SW480 (cell line): ENCODE measurements at regions not wholly inside any gene's neighbourhood (a gene's known extent, or its start where the extent isn't known, plus 50 kb on each side); places are given as distances from the start of the nearest gene placed in this dataset.

Experiments
- DNase-seq: peaks from one replicate; pipeline ENCODE4 v3.0.0-alpha.2; 2016; ENCODE audit warnings: low spot score

- DNase-seq: no peak
Measured at GRCh38 chr10:78924319-78925003, 144.3 kb upstream of the ZMIZ1 start.

- DNase-seq: no peak
Measured at GRCh38 chr10:78925275-78925674, 143.5 kb upstream of the ZMIZ1 start.

- peak; percentile 80 for DNase-seq
Measured at GRCh38 chr10:78925800-78926319, 142.9 kb upstream of the ZMIZ1 start.

- peak; percentile 33 for DNase-seq
Measured at GRCh38 chr10:78927257-78927995, 141.3 kb upstream of the ZMIZ1 start.

GRCh38 chr10:78928330-78928729 lies 140.4 kb upstream of the ZMIZ1 start:
- DNase-seq: no peak

GRCh38 chr10:78929541-78929940 lies 139.2 kb upstream of the ZMIZ1 start:
- DNase-seq: no peak

- no peak for DNase-seq
Measured at GRCh38 chr10:78931321-78932053, 137.3 kb upstream of the ZMIZ1 start.

- DNase-seq: no peak
Measured at GRCh38 chr10:78932054-78932386, 136.7 kb upstream of the ZMIZ1 start.

GRCh38 chr10:78932861-78933260 lies 135.9 kb upstream of the ZMIZ1 start:
- no peak for DNase-seq

- no peak for DNase-seq
Measured at GRCh38 chr10:78933828-78934531, 134.8 kb upstream of the ZMIZ1 start.

GRCh38 chr10:78934532-78934898 lies 134.3 kb upstream of the ZMIZ1 start:
- peak; percentile 40 for DNase-seq

GRCh38 chr10:78934994-78935602 lies 133.7 kb upstream of the ZMIZ1 start:
- no peak for DNase-seq

GRCh38 chr10:78935697-78936407 lies 132.9 kb upstream of the ZMIZ1 start:
- no peak for DNase-seq

GRCh38 chr10:78936412-78937342 lies 132.1 kb upstream of the ZMIZ1 start:
- DNase-seq: no peak

- DNase-seq: no peak
Measured at GRCh38 chr10:78937393-78937792, 131.4 kb upstream of the ZMIZ1 start.

- peak; percentile 18 for DNase-seq
Measured at GRCh38 chr10:78937800-78938694, 130.7 kb upstream of the ZMIZ1 start.

GRCh38 chr10:78938695-78939672 lies 129.8 kb upstream of the ZMIZ1 start:
- DNase-seq: no peak

GRCh38 chr10:78942091-78942501 lies 126.7 kb upstream of the ZMIZ1 start:
- no peak for DNase-seq
